ENCODE measurements at regions not wholly inside any gene's neighbourhood (a gene's known extent, or its start where the extent isn't known, plus 50 kb on each side); places are given as distances from the start of the nearest gene placed in this dataset.

- DNase-seq (no peak), ATAC-seq (no peak), FAIRE-seq (no peak)
- Histone ChIP-seq H3K4me1 (no peaks in the 10 kb centered on the region), H3K27me3 (no peaks in the 10 kb centered on the region), H3K4me3 (no peak overlapping the region), H3K36me3 (no peaks in the 10 kb centered on the region), H3K9me3 (no peaks in the 10 kb centered on the region), H3K27ac (no peak overlapping the region)
- TF ChIP-seq, protein P1, sequence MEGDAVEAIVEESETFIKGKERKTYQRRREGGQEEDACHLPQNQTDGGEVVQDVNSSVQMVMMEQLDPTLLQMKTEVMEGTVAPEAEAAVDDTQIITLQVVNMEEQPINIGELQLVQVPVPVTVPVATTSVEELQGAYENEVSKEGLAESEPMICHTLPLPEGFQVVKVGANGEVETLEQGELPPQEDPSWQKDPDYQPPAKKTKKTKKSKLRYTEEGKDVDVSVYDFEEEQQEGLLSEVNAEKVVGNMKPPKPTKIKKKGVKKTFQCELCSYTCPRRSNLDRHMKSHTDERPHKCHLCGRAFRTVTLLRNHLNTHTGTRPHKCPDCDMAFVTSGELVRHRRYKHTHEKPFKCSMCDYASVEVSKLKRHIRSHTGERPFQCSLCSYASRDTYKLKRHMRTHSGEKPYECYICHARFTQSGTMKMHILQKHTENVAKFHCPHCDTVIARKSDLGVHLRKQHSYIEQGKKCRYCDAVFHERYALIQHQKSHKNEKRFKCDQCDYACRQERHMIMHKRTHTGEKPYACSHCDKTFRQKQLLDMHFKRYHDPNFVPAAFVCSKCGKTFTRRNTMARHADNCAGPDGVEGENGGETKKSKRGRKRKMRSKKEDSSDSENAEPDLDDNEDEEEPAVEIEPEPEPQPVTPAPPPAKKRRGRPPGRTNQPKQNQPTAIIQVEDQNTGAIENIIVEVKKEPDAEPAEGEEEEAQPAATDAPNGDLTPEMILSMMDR (IDR thresholded peaks at IDR 0.05), result no peak
- intact Hi-C loops (cut with DNase I), result no loop called here
Measured at GRCh38 chr13:34857558-34858325, 84.3 kb upstream of the NBEA start.

DNA sequence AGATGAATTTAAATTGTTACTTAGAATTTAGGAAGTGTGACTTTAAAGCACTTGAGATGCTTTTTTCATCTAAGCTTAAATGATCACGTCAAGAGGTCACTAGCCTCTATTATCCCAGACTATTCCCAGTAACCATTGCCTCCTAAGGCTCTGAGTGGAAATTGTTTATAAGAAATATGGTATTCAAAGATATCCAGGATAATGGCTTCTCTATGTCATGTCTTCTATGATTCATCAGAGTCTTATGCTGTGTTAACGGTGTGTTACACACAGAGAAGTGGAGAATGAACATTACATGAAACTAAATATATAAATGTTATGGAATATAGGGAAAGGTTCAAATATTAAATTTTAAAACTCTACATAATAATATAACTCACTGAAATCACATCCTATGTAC is 79.8 kb upstream of the NBEA start:
- WGBS, 2 donors, result 90 to 91% methylated on average over 2 of the region's 2 CpGs
- no peaks in the 10 kb centered on the region for H3K4me1 ChIP-seq
- TF ChIP-seq, protein P1 (IDR thresholded peaks at IDR 0.05), result no peak
- no peak overlapping the region for H3K4me3 ChIP-seq
- H3K27me3 ChIP-seq, result no peaks in the 10 kb centered on the region
- H3K9me3 ChIP-seq, result no peaks in the 10 kb centered on the region
- intact Hi-C loops (cut with DNase I), result no loop called here
- no peak overlapping the region for H3K27ac ChIP-seq
- FAIRE-seq (no peak), ATAC-seq (no peak), DNase-seq (no peak)
- H3K36me3 ChIP-seq, result no peaks in the 10 kb centered on the region

- no peak overlapping the region for H3K27ac ChIP-seq
- TF ChIP-seq, protein P1 (IDR thresholded peaks at IDR 0.05), result no peak
- H3K4me3 ChIP-seq, result no peak overlapping the region
- intact Hi-C loops (cut with DNase I), result no loop called here
- 55 to 69% methylated on average over 3 of the region's 3 CpGs for WGBS, 2 donors
- ATAC-seq, result no peak
- DNase-seq, result no peak
- H3K27me3 ChIP-seq, result no peaks in the 10 kb centered on the region
- H3K9me3 ChIP-seq, result no peaks in the 10 kb centered on the region
- H3K4me1 ChIP-seq, result no peaks in the 10 kb centered on the region
- no peaks in the 10 kb centered on the region for H3K36me3 ChIP-seq
- FAIRE-seq, result no peak
Measured at GRCh38 chr13:34862716-34863115, 79.4 kb upstream of the NBEA start.

DNA sequence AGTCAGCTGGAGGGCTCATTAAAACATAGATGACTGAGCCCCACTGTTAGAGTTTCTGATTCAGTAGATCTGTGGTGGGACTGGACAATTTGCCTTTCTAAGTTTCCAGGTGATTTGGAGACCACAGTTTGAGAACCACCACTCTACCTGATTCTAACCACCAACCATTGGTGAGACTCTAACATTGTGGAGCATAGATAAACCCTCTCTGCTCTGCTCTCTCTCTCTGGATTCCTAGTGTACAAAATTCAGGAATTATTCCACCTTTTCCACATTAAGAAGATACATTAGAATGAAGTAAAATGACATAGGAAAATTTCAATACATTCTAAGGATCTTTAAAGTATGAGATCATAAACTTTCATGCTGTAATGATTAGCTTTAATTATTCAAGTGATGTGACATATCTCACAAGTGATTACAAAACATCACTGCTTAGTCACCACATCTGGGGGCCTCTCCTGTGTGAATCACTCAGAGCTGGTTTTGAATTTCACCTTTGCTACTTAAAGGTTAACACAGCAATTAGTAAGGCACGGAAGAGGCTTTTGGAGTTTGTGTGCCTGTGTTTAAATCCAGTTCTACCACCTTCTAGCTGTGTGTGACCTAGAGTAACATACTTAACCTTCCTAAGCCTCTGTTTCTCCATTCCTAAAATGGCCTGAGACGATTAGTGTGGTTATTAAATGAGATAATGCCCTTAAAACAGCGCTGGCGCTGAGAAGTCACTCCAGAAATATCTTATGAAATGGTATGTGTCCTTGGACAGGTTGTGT is 78.5 kb upstream of the NBEA start:
- ATAC-seq (peak in 2 of 4 donors; percentile 50 to 66), DNase-seq (no peak), FAIRE-seq (no peak)
- TF ChIP-seq, protein P1 (IDR thresholded peaks at IDR 0.05), result no peak
- intact Hi-C loops (cut with DNase I), result no loop called here
- Histone ChIP-seq H3K4me1 (no peaks in the 10 kb centered on the region), H3K27me3 (no peaks in the 10 kb centered on the region), H3K4me3 (no peak overlapping the region), H3K36me3 (no peaks in the 10 kb centered on the region), H3K9me3 (no peaks in the 10 kb centered on the region), H3K27ac (no peak overlapping the region)
- WGBS, 2 donors, result 46 to 57% methylated on average over 4 of the region's 4 CpGs

GRCh38 chr13:34864671-34865070 is 77.4 kb upstream of the NBEA start:
- H3K4me1 ChIP-seq, result no peaks in the 10 kb centered on the region
- no peak overlapping the region for H3K27ac ChIP-seq
- WGBS, 2 donors, result 88 to 92% methylated on average over 1 of the region's 1 CpG
- no peaks in the 10 kb centered on the region for H3K9me3 ChIP-seq
- no peak overlapping the region for H3K4me3 ChIP-seq
- no peak for FAIRE-seq
- TF ChIP-seq, protein P1 (IDR thresholded peaks at IDR 0.05), result no peak
- no peaks in the 10 kb centered on the region for H3K36me3 ChIP-seq
- intact Hi-C loops (cut with DNase I), result no loop called here
- no peak for DNase-seq
- no peak for ATAC-seq
- H3K27me3 ChIP-seq, result no peaks in the 10 kb centered on the region

Measured in pancreas (tissue), 10 donors.